ENCODE measurements at regions not wholly inside any gene's neighbourhood (a gene's known extent, or its start where the extent isn't known, plus 50 kb on each side); places are given as distances from the start of the nearest gene placed in this dataset.

DNA sequence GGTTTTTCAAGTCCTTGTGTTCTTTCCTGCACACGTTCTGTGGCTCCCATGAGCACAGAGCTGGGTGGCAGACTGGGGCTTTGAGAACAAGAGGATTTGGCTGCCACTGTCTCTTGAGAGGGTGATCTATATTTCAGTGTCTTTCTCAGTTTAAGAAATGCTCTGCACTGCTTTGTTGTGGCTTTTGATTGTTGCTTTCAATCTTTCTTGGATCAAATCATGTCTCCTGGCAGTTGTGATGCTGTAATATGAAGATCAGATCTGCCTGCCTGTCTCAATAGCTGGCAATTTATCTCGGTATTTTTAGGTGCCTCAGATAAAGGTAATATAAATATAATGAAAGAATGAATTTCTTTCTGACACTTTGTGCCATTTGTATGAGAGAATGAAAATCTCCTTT, 273.3 kb upstream of the LCORL start:
- Histone ChIP-seq H3K9me3 (no peaks in the 10 kb centered on the region), H3K4me3 (no peak overlapping the region), H3K36me3 (no peaks in the 10 kb centered on the region), H3K27me3 (no peaks in the 10 kb centered on the region), H3K27ac (no peak overlapping the region), H3K4me1 (no peaks in the 10 kb centered on the region)
- WGBS, 2 donors (ENCODE audit: low coverage in 1 of 2) = 33 to 57% methylated on average over 2 of the region's 2 CpGs
- ATAC-seq = no peak
- no peak for TF ChIP-seq POLR2A (IDR thresholded peaks at IDR 0.05)
- TF ChIP-seq POLR2AphosphoS5 (IDR thresholded peaks at IDR 0.05) = no peak
- TF ChIP-seq EP300 (IDR thresholded peaks at IDR 0.05) = no peak
- TF ChIP-seq, protein P1, sequence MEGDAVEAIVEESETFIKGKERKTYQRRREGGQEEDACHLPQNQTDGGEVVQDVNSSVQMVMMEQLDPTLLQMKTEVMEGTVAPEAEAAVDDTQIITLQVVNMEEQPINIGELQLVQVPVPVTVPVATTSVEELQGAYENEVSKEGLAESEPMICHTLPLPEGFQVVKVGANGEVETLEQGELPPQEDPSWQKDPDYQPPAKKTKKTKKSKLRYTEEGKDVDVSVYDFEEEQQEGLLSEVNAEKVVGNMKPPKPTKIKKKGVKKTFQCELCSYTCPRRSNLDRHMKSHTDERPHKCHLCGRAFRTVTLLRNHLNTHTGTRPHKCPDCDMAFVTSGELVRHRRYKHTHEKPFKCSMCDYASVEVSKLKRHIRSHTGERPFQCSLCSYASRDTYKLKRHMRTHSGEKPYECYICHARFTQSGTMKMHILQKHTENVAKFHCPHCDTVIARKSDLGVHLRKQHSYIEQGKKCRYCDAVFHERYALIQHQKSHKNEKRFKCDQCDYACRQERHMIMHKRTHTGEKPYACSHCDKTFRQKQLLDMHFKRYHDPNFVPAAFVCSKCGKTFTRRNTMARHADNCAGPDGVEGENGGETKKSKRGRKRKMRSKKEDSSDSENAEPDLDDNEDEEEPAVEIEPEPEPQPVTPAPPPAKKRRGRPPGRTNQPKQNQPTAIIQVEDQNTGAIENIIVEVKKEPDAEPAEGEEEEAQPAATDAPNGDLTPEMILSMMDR (IDR thresholded peaks at IDR 0.05) = no peak

DNA sequence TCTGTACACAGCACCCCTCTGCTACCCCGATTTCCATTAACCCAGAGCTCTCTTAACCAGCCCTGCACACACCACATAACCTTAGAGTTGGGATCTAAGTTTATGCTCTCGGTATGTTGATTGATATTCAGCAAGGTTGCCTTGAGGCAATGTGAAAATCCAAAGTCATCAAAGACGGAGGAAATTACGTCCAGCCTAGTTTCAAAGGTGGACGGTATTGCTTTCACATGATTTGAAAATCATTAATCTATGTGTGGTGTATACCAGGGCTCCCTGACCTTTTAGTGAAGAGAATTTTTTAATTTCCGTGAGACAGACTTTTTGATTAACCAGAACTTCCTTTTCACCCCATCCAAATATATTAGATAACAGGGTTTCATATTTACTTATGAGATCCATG, 272.5 kb upstream of the LCORL start:
- H3K36me3 ChIP-seq = no peaks in the 10 kb centered on the region
- no peaks in the 10 kb centered on the region for H3K9me3 ChIP-seq
- TF ChIP-seq, protein P1 (IDR thresholded peaks at IDR 0.05) = no peak
- TF ChIP-seq EP300 (IDR thresholded peaks at IDR 0.05) (no peak), POLR2A (IDR thresholded peaks at IDR 0.05) (no peak), POLR2AphosphoS5 (IDR thresholded peaks at IDR 0.05) (no peak)
- no peaks in the 10 kb centered on the region for H3K27me3 ChIP-seq
- no peaks in the 10 kb centered on the region for H3K4me1 ChIP-seq
- no peak for ATAC-seq
- no peak overlapping the region for H3K4me3 ChIP-seq
- H3K27ac ChIP-seq = no peak overlapping the region
- 66 to 86% methylated on average over 6 of the region's 6 CpGs for WGBS, 2 donors (ENCODE audit: low coverage in 1 of 2)

DNA sequence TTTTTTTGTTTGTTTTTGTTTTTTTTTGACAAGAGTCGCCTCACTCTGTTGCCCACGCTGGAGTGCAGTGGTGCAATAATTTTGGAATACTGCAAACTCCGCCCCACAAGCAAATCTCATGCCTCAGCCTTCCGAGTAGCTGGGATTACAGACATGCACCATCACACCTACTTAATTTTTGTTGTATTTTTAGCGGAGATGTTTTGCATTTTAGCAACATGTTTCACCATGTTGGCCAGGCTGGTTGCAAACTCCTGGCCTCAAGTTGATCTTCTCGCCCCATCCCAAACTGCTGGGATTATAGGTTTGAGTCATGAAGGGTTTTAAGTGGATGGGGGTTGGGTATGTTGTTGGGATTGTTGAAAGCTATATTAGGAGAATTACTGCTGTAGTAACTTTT, 270.9 kb upstream of the LCORL start:
- no peak overlapping the region for H3K4me3 ChIP-seq
- TF ChIP-seq POLR2AphosphoS5 (IDR thresholded peaks at IDR 0.05) (no peak), EP300 (IDR thresholded peaks at IDR 0.05) (no peak), POLR2A (IDR thresholded peaks at IDR 0.05) (no peak)
- TF ChIP-seq, protein P1 (IDR thresholded peaks at IDR 0.05) = no peak
- H3K36me3 ChIP-seq = no peaks in the 10 kb centered on the region
- WGBS, 2 donors (ENCODE audit: low coverage in 1 of 2) = 81 to 94% methylated on average over 6 of the region's 6 CpGs
- no peak overlapping the region for H3K27ac ChIP-seq
- H3K27me3 ChIP-seq = no peaks in the 10 kb centered on the region
- no peaks in the 10 kb centered on the region for H3K9me3 ChIP-seq
- no peak for ATAC-seq
- H3K4me1 ChIP-seq = no peaks in the 10 kb centered on the region

DNA sequence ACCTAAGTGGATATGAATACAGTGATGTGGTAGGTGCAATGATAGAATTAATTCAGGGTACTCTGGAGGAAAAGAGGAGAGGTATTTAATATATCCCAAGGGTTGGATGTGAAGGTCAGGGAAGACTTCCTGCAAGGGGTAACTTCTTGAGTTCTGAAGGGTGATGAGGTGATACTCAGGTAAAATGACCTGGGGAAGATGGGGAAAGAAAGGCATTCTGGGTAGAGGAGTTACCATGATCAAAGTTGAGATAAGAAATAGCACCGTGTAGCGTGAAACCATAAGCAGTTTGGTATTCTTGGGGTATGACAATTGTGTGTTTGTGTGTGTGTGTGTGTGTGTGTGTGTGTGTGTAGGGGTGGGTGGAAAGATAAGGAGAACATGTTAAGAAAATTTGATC, 270.4 kb upstream of the LCORL start:
- no peaks in the 10 kb centered on the region for H3K36me3 ChIP-seq
- TF ChIP-seq POLR2AphosphoS5 (IDR thresholded peaks at IDR 0.05) = no peak
- no peak for TF ChIP-seq POLR2A (IDR thresholded peaks at IDR 0.05)
- TF ChIP-seq EP300 (IDR thresholded peaks at IDR 0.05) = no peak
- TF ChIP-seq, protein P1 (IDR thresholded peaks at IDR 0.05) = no peak
- no peak overlapping the region for H3K27ac ChIP-seq
- ATAC-seq = no peak
- no peak overlapping the region for H3K4me3 ChIP-seq
- H3K4me1 ChIP-seq = no peaks in the 10 kb centered on the region
- H3K27me3 ChIP-seq = no peaks in the 10 kb centered on the region
- WGBS, 2 donors (ENCODE audit: low coverage in 1 of 2) = 77 to 83% methylated on average over 2 of the region's 2 CpGs
- no peaks in the 10 kb centered on the region for H3K9me3 ChIP-seq

DNA sequence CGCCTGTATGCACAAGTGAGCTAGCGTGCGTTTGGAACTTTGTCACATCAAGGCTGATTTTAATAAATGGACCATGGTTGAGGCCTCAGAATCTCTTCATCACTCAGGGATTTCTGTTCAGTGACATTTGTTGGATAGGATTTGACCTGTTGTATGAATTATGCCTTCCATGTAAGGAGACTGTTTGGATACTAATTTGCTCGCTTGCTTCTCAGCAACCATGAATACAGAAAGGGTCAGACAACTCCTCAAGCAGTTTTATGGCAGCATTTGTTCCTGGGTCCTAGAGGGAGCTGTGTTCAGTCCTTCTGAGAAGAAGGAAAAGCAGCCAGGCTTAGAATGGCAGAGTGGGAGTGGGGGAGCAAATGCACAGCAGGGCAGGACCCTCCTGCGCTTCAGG, 269.7 kb upstream of the LCORL start:
- Histone ChIP-seq H3K27ac (no peak overlapping the region), H3K27me3 (no peaks in the 10 kb centered on the region), H3K4me3 (no peak overlapping the region), H3K9me3 (no peaks in the 10 kb centered on the region), H3K36me3 (no peaks in the 10 kb centered on the region), H3K4me1 (no peaks in the 10 kb centered on the region)
- ATAC-seq = no peak
- WGBS, 2 donors (ENCODE audit: low coverage in 1 of 2) = 54 to 64% methylated on average over 4 to 5 of the region's 5 CpGs
- TF ChIP-seq POLR2AphosphoS5 (IDR thresholded peaks at IDR 0.05) = no peak
- TF ChIP-seq EP300 (IDR thresholded peaks at IDR 0.05) = no peak
- TF ChIP-seq, protein P1 (IDR thresholded peaks at IDR 0.05) = no peak
- no peak for TF ChIP-seq POLR2A (IDR thresholded peaks at IDR 0.05)
